ENCODE measurements at regions not wholly inside any gene's neighbourhood (a gene's known extent, or its start where the extent isn't known, plus 50 kb on each side); places are given as distances from the start of the nearest gene placed in this dataset.
"Not testable (repeated sequence)": the region's sequence is repeated elsewhere in the genome, so short reads cannot be mapped to it uniquely, and the experiment has no call there.

DNA sequence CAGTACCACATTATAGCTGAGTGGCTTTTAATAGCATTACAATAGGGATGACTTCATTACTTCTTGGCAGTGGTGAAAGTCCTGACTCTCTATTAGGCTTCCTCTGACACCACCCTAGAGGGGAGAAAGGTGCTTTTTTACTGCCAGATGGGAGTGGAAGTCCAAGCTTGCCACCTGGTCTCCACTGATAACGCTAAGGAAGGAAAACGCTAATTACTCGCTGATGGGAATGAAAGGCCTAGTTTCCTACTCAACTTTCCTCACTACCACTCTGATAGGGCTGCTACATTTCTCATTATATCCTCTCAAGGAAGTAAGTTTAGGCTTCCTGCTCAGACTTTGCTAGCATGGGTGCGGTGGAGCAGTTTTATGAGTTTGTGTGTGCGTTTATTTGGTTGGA, 62.3 kb upstream of the PAGE3 start:
- DNase-seq (ENCODE audit: low read depth): no peak

GRCh38 chrX:55335296-55335695, 70.6 kb upstream of the PAGE3 start:
- DNase-seq (ENCODE audit: low read depth): no peak

- DNase-seq (ENCODE audit: low read depth): no peak
These were observed 71.5 kb upstream of the PAGE3 start for GRCh38 chrX:55336176-55336575.

DNA sequence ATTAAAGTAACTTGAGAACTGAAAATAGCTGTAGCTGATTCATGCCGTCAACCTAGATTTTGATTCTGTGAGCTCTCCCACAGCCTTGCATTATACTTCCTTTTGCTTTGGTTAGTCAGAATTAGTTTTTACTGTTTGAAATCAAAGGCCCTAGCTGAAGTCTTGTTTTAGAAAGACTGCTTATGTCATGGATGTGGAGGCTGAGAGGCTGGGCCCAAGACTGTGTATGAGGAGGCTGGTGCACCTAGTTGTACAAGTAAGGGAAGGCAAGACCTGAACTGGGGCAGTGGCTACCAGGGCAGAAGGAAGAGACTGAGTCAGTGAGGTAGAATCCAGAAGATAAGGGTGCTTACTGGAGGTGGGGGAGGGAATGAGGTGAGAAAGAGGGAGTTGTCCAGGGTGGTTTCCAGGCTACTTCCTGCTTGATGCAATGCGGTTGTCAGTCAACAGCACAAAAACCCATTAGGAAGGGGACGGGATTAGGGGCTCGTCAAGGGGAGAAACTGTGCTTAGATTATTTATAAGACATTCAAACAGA, 76.2 kb upstream of the PAGE3 start:
- DNase-seq (ENCODE audit: low read depth): no peak

- DNase-seq (ENCODE audit: low read depth): peak; percentile 1
These were observed 78.1 kb upstream of the PAGE3 start for GRCh38 chrX:55342533-55343501.

- DNase-seq (ENCODE audit: low read depth): no peak
These were observed 91.9 kb upstream of the PAGE3 start for GRCh38 chrX:55356609-55357008.

DNA sequence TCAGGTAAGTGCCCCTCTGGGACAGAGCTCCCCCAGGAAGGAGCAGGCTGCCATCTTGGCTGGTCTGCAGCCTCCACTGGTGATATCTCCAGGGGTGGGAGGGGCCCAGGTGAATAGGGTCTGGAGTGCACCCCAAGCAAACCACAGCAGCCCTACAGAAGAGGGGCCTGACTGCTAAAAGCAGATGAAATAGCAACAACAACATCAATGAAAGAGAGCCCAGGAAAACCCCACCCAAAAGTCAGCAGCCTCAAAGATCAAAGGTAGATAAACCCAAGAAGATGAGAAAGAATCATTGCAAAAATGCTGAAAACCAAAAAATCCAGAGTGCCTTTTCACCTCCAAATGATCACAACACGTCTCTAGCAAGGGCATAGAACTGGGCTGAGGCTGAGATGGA, 92.5 kb upstream of the PAGE3 start:
- no peak for DNase-seq (ENCODE audit: low read depth)

- DNase-seq (ENCODE audit: low read depth): no peak
These were observed 72.5 kb upstream of the MAGEH1 start for GRCh38 chrX:55379396-55379795.

DNA sequence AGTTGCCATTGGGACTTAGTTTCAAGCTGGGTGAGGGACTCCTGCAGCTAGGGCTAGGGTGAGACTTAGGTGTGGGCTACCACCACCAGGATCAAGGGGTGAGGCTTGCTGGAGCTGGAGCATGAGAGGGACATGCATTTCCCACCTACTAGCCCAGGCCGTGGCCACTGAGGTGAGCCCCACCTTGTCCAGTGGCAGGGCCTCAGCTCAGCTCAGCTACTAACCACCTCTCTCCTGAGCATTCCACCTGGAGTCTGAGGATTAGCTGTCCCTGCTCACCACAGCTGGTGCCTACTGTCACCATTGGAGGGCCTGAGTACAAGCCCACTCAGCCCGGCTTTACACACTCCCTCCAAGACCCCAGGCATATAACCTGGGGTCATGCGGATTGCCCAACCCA, 62.6 kb upstream of the MAGEH1 start:
- no peak for DNase-seq (ENCODE audit: low read depth)

DNA sequence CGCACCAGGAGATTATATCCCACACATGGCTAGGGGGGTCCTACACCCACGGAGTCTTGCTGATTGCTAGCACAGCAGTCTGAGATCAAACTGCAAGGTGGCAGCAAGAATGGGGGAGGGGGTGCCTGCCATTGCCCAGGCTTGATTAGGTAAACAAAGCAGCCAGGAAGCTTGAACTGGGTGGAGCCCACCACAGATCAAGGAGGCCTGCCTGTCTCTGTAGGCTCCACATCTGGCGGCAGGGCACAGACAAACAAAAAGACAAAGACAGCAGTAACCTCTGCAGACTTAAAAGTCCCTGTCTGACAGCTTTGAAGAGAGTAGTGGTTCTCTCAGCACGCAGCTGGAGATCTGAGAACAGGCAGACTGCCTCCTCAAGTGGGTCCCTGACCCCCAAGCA, 55.1 kb upstream of the MAGEH1 start:
- not testable (repeated sequence) for DNase-seq (ENCODE audit: low read depth)
